WTC11 (cell line): ENCODE measurements at regions not wholly inside any gene's neighbourhood (a gene's known extent, or its start where the extent isn't known, plus 50 kb on each side); places are given as distances from the start of the nearest gene placed in this dataset.

Experiments
- ATF2 ChIP-seq: sonication (generic); formaldehyde crosslinking; IDR thresholded peaks from 2 replicates; pipeline ENCODE4 v1.8.1; 2022; ENCODE audit warnings: low read depth, missing genetic modification reagents, borderline replicate concordance
- ATF3 ChIP-seq: sonication (generic); formaldehyde crosslinking; conservative IDR thresholded peaks from 2 replicates; pipeline ENCODE4 v1.8.1; 2022; ENCODE audit warnings: mild to moderate bottlenecking, missing genetic modification reagents
- CTCF ChIP-seq: fragments of 200-600 bp; IDR thresholded peaks from 2 replicates; pipeline ENCODE4 v1.8.0; 2022; ENCODE audit warnings: antibody characterized with exemption
- ESRRA ChIP-seq: sonication (generic); formaldehyde crosslinking; IDR thresholded peaks from 2 replicates; pipeline ENCODE4 v1.8.1; 2022; ENCODE audit warnings: mild to moderate bottlenecking, missing genetic modification reagents, borderline replicate concordance
- GABPB1 ChIP-seq: sonication (generic); formaldehyde crosslinking; IDR thresholded peaks from 2 replicates; pipeline ENCODE4 v1.8.1; 2023; ENCODE audit warnings: mild to moderate bottlenecking, missing genetic modification reagents
- MAX ChIP-seq: sonication (generic); formaldehyde crosslinking; IDR thresholded peaks from 2 replicates; pipeline ENCODE4 v1.8.0; 2022; ENCODE audit warnings: mild to moderate bottlenecking, missing genetic modification reagents
- MLX ChIP-seq: sonication (generic); formaldehyde crosslinking; IDR thresholded peaks from 2 replicates; pipeline ENCODE4 v1.8.1; 2023; ENCODE audit warnings: mild to moderate bottlenecking, missing genetic modification reagents, moderate library complexity
- MXD4 ChIP-seq: fragments of 250-450 bp; sonication (Bioruptor Pico); IDR thresholded peaks from 2 replicates; pipeline ENCODE4 v1.8.0; 2021; ENCODE audit warnings: mild to moderate bottlenecking, moderate library complexity, borderline replicate concordance
- NR2C2 ChIP-seq: sonication (generic); formaldehyde crosslinking; IDR thresholded peaks from 2 replicates; pipeline ENCODE4 v1.8.0; 2022; ENCODE audit warnings: mild to moderate bottlenecking, missing genetic modification reagents
- USF1 ChIP-seq: sonication (generic); formaldehyde crosslinking; IDR thresholded peaks from 2 replicates; pipeline ENCODE4 v1.8.0; 2022; ENCODE audit warnings: mild to moderate bottlenecking, missing genetic modification reagents
- USF2 ChIP-seq: sonication (generic); formaldehyde crosslinking; IDR thresholded peaks from 2 replicates; pipeline ENCODE4 v1.8.1; 2023; ENCODE audit warnings: mild to moderate bottlenecking, missing genetic modification reagents, moderate library complexity
- ZBTB21 ChIP-seq: sonication (generic); formaldehyde crosslinking; IDR thresholded peaks from 2 replicates; pipeline ENCODE4 v1.8.1; 2023; ENCODE audit warnings: mild to moderate bottlenecking, missing genetic modification reagents, borderline replicate concordance
- ZNF232 ChIP-seq: sonication (generic); formaldehyde crosslinking; IDR thresholded peaks from 2 replicates; pipeline ENCODE4 v1.8.0; 2022; ENCODE audit warnings: mild to moderate bottlenecking, missing genetic modification reagents
- ZNF416 ChIP-seq: fragments of 250-450 bp; sonication (Bioruptor Pico); IDR thresholded peaks from 2 replicates; pipeline ENCODE4 v1.9.0; 2021; ENCODE audit warnings: mild to moderate bottlenecking, inconsistent platforms

- no peak for TF ChIP-seq MXD4 (CRISPR knock-in tag)
- TF ChIP-seq ZNF232, result no peak
- TF ChIP-seq NR2C2 (CRISPR knock-in tag), result no peak
- TF ChIP-seq MLX (CRISPR knock-in tag), result no peak
- TF ChIP-seq ATF2 (CRISPR knock-in tag), result no peak
- no peak for TF ChIP-seq GABPB1 (CRISPR knock-in tag)
- TF ChIP-seq CTCF, result no peak
- no peak for TF ChIP-seq USF2 (CRISPR knock-in tag)
- no peak for TF ChIP-seq ESRRA
- no peak for TF ChIP-seq MAX
- no peak for TF ChIP-seq ZBTB21 (CRISPR knock-in tag)
- no peak for TF ChIP-seq ZNF416 (CRISPR knock-in tag)
- TF ChIP-seq USF1 (CRISPR knock-in tag), result no peak
- no peak for TF ChIP-seq ATF3 (CRISPR knock-in tag)
Measured at GRCh38 chr18:73531601-73532000, 616.0 kb downstream of the FBXO15 start.
